ENCODE measurements at regions not wholly inside any gene's neighbourhood (a gene's known extent, or its start where the extent isn't known, plus 50 kb on each side); places are given as distances from the start of the nearest gene placed in this dataset.
"Not testable (repeated sequence)": the region's sequence is repeated elsewhere in the genome, so short reads cannot be mapped to it uniquely, and the experiment has no call there.

- H3K4me3 ChIP-seq (ENCODE audit: low read depth, low read length) = no peak overlapping the region
- no peak for DNase-seq (ENCODE audit: low read depth)
- TF ChIP-seq, protein P1, sequence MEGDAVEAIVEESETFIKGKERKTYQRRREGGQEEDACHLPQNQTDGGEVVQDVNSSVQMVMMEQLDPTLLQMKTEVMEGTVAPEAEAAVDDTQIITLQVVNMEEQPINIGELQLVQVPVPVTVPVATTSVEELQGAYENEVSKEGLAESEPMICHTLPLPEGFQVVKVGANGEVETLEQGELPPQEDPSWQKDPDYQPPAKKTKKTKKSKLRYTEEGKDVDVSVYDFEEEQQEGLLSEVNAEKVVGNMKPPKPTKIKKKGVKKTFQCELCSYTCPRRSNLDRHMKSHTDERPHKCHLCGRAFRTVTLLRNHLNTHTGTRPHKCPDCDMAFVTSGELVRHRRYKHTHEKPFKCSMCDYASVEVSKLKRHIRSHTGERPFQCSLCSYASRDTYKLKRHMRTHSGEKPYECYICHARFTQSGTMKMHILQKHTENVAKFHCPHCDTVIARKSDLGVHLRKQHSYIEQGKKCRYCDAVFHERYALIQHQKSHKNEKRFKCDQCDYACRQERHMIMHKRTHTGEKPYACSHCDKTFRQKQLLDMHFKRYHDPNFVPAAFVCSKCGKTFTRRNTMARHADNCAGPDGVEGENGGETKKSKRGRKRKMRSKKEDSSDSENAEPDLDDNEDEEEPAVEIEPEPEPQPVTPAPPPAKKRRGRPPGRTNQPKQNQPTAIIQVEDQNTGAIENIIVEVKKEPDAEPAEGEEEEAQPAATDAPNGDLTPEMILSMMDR (IDR thresholded peaks at IDR 0.05; ENCODE audit: insufficient read depth, low read length) = no peak
Observed at GRCh38 chr15:34659056-34659455, 75.6 kb upstream of the GOLGA8B start.

- DNase-seq (ENCODE audit: low read depth) = no peak
- no peak overlapping the region for H3K4me3 ChIP-seq (ENCODE audit: low read depth, low read length)
- TF ChIP-seq, protein P1 (IDR thresholded peaks at IDR 0.05; ENCODE audit: insufficient read depth, low read length) = no peak
Observed at GRCh38 chr15:34657469-34658127, 74.1 kb upstream of the GOLGA8B start.

DNA sequence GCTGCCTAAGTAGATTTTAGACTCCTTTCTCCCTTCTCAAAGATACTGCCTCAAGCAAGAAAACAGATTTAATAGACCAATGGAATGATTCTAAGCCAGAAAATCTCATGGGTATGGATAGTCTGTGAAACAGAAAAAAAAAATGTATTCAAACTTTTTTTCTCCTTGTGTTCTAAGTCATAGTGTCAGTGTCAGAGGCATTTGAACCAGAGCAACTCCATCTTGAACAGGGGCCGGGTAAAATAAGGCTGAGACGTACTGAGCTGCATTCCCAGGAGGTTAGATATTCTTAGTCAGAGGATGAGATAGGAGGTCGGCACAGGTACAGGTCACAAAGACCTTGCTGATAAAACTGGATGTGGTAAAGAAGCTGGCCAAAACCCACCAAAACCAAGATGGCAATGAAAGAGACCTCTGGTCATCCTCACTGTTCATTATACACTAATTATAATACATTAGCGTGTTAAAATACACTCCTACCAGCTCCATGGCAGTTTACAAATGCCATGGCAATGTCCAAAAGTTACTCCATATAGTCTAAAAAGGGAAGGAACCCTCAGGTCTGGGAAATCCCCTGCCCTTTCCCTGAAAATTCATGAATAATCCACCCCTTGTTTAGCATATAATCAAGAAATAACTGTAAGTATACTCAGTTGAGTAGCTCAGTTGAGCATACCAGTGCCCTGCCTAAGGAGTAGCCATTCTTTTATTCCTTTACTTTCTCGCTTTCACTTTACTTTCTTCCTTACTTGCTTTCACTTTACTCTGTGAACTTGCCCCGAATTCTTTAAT is 72.8 kb upstream of the GOLGA8B start:
- TF ChIP-seq, protein P1 (IDR thresholded peaks at IDR 0.05; ENCODE audit: insufficient read depth, low read length) = no peak
- no peak overlapping the region for H3K4me3 ChIP-seq (ENCODE audit: low read depth, low read length)
- no peak for DNase-seq (ENCODE audit: low read depth)

DNA sequence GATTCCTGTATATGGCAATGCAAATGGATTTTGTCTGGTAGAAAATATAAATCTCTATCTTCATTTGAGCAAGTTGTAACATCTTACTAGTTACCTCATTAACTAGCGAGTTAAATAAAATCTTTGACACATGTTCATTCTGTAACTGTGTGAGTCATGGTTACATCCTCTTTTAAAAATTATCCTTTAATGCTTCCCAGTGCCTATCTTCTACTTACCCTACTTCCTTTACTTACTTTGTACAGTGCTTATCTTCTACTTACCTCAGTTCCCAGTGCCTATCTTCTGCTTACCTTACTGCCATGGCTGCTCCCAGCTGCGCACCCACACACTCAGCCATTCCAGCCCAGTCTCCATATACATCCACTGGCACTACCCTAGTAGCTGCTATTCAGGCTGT is 71.9 kb upstream of the GOLGA8B start:
- DNase-seq (ENCODE audit: low read depth) = no peak
- no peak overlapping the region for H3K4me3 ChIP-seq (ENCODE audit: low read depth, low read length)
- TF ChIP-seq, protein P1 (IDR thresholded peaks at IDR 0.05; ENCODE audit: insufficient read depth, low read length) = no peak

GRCh38 chr15:34654625-34655024 is 71.2 kb upstream of the GOLGA8B start:
- DNase-seq (ENCODE audit: low read depth) = no peak
- H3K4me3 ChIP-seq (ENCODE audit: low read depth, low read length) = no peak overlapping the region
- TF ChIP-seq, protein P1 (IDR thresholded peaks at IDR 0.05; ENCODE audit: insufficient read depth, low read length) = no peak

- no peak overlapping the region for H3K4me3 ChIP-seq (ENCODE audit: low read depth, low read length)
- DNase-seq (ENCODE audit: low read depth) = no peak
- TF ChIP-seq, protein P1 (IDR thresholded peaks at IDR 0.05; ENCODE audit: insufficient read depth, low read length) = no peak
Observed at GRCh38 chr15:34653992-34654391, 70.5 kb upstream of the GOLGA8B start.

DNA sequence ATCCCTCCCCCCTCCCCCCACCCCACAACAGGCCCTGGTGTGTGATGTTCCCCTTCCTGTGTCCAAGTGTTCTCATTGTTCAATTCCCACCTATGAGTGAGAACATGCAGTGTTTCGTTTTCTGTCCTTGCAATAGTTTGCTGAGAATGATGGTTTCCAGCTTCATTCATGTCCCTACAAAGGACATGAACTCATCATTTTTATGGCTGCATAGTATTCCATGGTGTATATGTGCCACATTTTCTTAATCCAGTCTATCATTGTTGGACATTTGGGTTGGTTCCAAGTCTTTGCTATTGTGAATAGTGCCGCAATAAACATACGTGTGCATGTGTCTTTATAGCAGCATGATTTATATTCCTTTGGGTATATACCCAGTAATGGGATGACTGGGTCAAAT is 69.9 kb upstream of the GOLGA8B start:
- not testable (repeated sequence) for DNase-seq (ENCODE audit: low read depth); H3K4me3 ChIP-seq (ENCODE audit: low read depth, low read length)

Data from fibroblast of the aortic adventitia (primary cell).